Activated T-helper 17 cell treated with anti-CD3 and anti-CD28 coated beads, Interleukin-2, amount 50 U/mL, for 72 hours (primary cell): ENCODE measurements at regions not wholly inside any gene's neighbourhood (a gene's known extent, or its start where the extent isn't known, plus 50 kb on each side); places are given as distances from the start of the nearest gene placed in this dataset.
A peak's percentile ranks its signal among the peaks of the same experiment; 100 is the strongest.

Source experiments
- ATAC-seq: fragments of 150-1000 bp; cut with Tn5 transposase; replicated peaks from 2 replicates; pipeline ENCODE4 v1.10.0; 2021; ENCODE audit warnings: mild to moderate bottlenecking, moderate library complexity
- H3K27ac Mint-ChIP-seq: one replicate; pipeline ENCODE4 v1.8.0; 2022; ENCODE audit warnings: mixed read lengths
- H3K27me3 Mint-ChIP-seq: one replicate; pipeline ENCODE4 v1.8.0; 2022; ENCODE audit warnings: mixed read lengths
- H3K36me3 Mint-ChIP-seq: one replicate; pipeline ENCODE4 v1.8.0; 2022; ENCODE audit warnings: low read depth, mild to moderate bottlenecking, mixed read lengths
- H3K4me1 Mint-ChIP-seq: one replicate; pipeline ENCODE4 v1.8.0; 2022; ENCODE audit warnings: mixed read lengths
- H3K4me3 Mint-ChIP-seq: one replicate; pipeline ENCODE4 v1.8.0; 2022; ENCODE audit warnings: mild to moderate bottlenecking, mixed read lengths
- H3K9me3 Mint-ChIP-seq: one replicate; pipeline ENCODE4 v1.8.0; 2022; ENCODE audit warnings: mixed read lengths

DNA sequence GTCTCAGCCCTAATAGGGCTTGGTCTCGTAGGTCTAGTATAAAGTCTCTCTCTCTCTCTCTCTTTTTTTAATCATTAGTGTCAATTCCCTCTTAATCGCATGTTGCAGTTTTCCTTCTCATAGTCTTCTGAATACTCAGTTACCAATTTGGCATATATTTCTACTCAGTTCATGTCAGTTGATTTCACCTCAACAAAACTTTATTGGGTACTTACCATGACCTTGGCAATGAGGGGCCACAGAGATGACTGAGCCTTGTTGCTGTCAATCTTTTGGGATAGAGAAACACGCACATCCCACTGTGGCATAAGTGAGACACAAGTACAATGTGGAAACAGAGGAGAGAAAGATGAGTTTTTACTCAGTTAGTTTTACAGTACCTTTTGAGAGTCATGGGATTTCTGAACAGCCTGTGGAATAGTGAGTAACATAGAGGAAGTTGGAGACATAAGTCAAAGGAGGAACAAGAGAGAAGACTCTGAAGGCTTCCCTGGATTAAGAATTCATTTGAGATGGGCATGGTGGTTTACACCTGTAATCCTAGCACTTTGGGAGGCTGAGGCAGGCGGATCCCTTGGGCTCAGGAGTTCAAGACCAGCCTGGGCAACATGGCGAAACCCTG, 150.2 kb upstream of the CBLB start:
- H3K9me3 Mint-ChIP-seq, result peaks cover 4% of the 10 kb centered on the region
- H3K4me1 Mint-ChIP-seq, result peaks cover 10% of the 10 kb centered on the region
- no peak overlapping the region for H3K27ac Mint-ChIP-seq
- no peaks in the 10 kb centered on the region for H3K36me3 Mint-ChIP-seq
- H3K4me3 Mint-ChIP-seq, result no peak overlapping the region
- no peak for ATAC-seq
- no peaks in the 10 kb centered on the region for H3K27me3 Mint-ChIP-seq

DNA sequence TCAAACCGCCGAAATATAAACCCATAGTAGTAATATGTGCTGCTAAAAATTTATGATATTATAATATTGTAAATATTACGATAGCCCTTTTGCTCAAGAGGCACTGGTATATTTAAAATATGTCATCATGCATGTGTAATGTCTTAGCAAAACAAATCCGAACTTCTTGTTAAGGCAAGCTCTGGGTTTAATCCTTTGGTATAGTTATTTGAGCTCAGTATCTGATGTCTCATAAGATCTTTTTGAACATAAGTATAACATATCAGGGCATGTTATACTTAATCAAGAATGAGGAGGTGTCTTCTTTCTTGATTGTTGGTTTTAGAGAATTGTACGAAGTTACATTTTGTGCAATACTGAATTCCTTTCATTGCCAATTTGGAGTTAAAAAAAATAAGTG, 154.1 kb upstream of the CBLB start:
- Mint-ChIP-seq H3K36me3 (no peaks in the 10 kb centered on the region), H3K9me3 (peaks cover 4% of the 10 kb centered on the region), H3K4me3 (no peak overlapping the region), H3K4me1 (no peaks in the 10 kb centered on the region), H3K27ac (no peak overlapping the region), H3K27me3 (no peaks in the 10 kb centered on the region)
- ATAC-seq, result no peak

GRCh38 chr3:106025151-106025722, 156.4 kb upstream of the CBLB start:
- no peak for ATAC-seq
- Mint-ChIP-seq H3K4me1 (no peaks in the 10 kb centered on the region), H3K36me3 (no peaks in the 10 kb centered on the region), H3K4me3 (no peak overlapping the region), H3K27me3 (no peaks in the 10 kb centered on the region), H3K27ac (no peak overlapping the region), H3K9me3 (no peaks in the 10 kb centered on the region)

DNA sequence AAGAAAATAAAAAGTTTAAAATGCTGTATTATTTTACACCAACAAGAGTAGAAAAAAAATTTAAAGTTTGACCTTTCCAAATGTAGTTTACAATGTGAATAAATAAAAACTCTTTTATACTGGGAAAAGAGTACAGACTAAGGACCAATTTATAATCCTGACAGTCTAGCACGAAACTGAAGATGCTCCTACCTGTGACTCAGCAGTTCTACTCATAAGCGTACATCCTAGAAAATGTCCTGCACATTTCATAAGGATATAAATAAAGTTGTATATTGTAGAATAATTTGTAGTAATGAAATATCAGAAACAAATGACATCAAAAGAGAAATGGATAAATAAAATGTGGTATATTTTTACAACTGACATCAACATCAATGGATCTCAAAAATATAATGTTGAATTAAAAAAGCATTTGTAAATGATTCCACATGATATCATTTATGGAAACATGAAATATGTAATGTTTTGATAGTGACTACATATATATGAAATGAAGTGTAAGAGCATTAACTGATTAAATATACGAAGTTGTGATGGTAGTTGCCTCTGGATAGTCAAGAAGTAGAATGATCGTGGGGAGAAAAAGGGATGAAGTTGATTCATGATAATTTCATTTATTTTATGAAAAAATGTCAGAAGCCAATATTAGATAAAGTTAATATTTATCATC, 161.3 kb upstream of the CBLB start:
- no peaks in the 10 kb centered on the region for H3K27me3 Mint-ChIP-seq
- ATAC-seq, result no peak
- no peaks in the 10 kb centered on the region for H3K36me3 Mint-ChIP-seq

GRCh38 chr3:106030627-106030963, 161.8 kb upstream of the CBLB start:
- H3K4me1 Mint-ChIP-seq, result no peaks in the 10 kb centered on the region
- ATAC-seq, result no peak
- H3K27ac Mint-ChIP-seq, result no peak overlapping the region
- H3K4me3 Mint-ChIP-seq, result no peak overlapping the region
- H3K9me3 Mint-ChIP-seq, result no peaks in the 10 kb centered on the region
- H3K27me3 Mint-ChIP-seq, result no peaks in the 10 kb centered on the region
- H3K36me3 Mint-ChIP-seq, result no peaks in the 10 kb centered on the region

More for the DNA sequence above, 161.3 kb upstream of the CBLB start:
- Mint-ChIP-seq H3K4me1 (no peaks in the 10 kb centered on the region), H3K4me3 (no peak overlapping the region), H3K27ac (no peak overlapping the region), H3K9me3 (no peaks in the 10 kb centered on the region)

- H3K27me3 Mint-ChIP-seq, result no peaks in the 10 kb centered on the region
- H3K4me1 Mint-ChIP-seq, result no peaks in the 10 kb centered on the region
- no peak overlapping the region for H3K4me3 Mint-ChIP-seq
- no peak overlapping the region for H3K27ac Mint-ChIP-seq
- ATAC-seq, result no peak
- H3K36me3 Mint-ChIP-seq, result no peaks in the 10 kb centered on the region
- H3K9me3 Mint-ChIP-seq, result no peaks in the 10 kb centered on the region
Observed at GRCh38 chr3:106032479-106032878, 163.7 kb upstream of the CBLB start.

- Mint-ChIP-seq H3K27ac (no peak overlapping the region), H3K27me3 (no peaks in the 10 kb centered on the region), H3K4me3 (no peak overlapping the region), H3K4me1 (no peaks in the 10 kb centered on the region), H3K9me3 (no peaks in the 10 kb centered on the region), H3K36me3 (no peaks in the 10 kb centered on the region)
- no peak for ATAC-seq
Observed at GRCh38 chr3:106033654-106034053, 164.8 kb upstream of the CBLB start.

- no peaks in the 10 kb centered on the region for H3K9me3 Mint-ChIP-seq
- ATAC-seq, result no peak
- H3K4me1 Mint-ChIP-seq, result no peaks in the 10 kb centered on the region
- no peaks in the 10 kb centered on the region for H3K27me3 Mint-ChIP-seq
- H3K4me3 Mint-ChIP-seq, result no peak overlapping the region
- no peak overlapping the region for H3K27ac Mint-ChIP-seq
- no peaks in the 10 kb centered on the region for H3K36me3 Mint-ChIP-seq
Observed at GRCh38 chr3:106034313-106034712, 165.5 kb upstream of the CBLB start.

- no peaks in the 10 kb centered on the region for H3K36me3 Mint-ChIP-seq
- H3K4me1 Mint-ChIP-seq, result peaks cover 7% of the 10 kb centered on the region
- no peaks in the 10 kb centered on the region for H3K27me3 Mint-ChIP-seq
- H3K27ac Mint-ChIP-seq, result no peak overlapping the region
- H3K9me3 Mint-ChIP-seq, result no peaks in the 10 kb centered on the region
- no peak for ATAC-seq
- no peak overlapping the region for H3K4me3 Mint-ChIP-seq
Observed at GRCh38 chr3:106035619-106036018, 166.8 kb upstream of the CBLB start.

DNA sequence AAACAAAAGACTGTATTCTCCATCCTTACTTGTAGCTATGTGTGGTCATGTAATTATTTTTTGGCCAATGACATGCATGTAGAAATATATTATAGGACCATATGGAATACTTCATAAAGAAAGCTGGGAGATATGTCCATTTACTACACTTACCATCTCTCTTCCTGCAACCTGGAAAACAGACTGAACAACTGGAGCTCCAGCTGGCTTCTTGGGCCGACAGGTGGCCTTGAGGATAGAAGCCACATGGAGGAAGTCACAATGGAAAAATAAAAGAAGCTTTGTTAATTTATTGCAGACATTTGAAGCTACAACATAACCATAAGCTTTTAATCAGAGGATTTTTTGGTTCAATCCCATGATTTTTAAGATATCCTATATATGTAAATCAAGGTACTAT, 167.9 kb upstream of the CBLB start:
- Mint-ChIP-seq H3K4me3 (no peak overlapping the region), H3K36me3 (no peaks in the 10 kb centered on the region), H3K9me3 (no peaks in the 10 kb centered on the region), H3K27ac (no peak overlapping the region), H3K4me1 (peaks cover 7% of the 10 kb centered on the region), H3K27me3 (no peaks in the 10 kb centered on the region)
- ATAC-seq, result no peak

- no peak for ATAC-seq
- Mint-ChIP-seq H3K27ac (no peak overlapping the region), H3K9me3 (peaks cover 8% of the 10 kb centered on the region), H3K36me3 (no peaks in the 10 kb centered on the region), H3K4me3 (no peak overlapping the region), H3K27me3 (no peaks in the 10 kb centered on the region), H3K4me1 (peaks cover 6% of the 10 kb centered on the region)
Observed at GRCh38 chr3:106047221-106047620, 178.4 kb upstream of the CBLB start.

DNA sequence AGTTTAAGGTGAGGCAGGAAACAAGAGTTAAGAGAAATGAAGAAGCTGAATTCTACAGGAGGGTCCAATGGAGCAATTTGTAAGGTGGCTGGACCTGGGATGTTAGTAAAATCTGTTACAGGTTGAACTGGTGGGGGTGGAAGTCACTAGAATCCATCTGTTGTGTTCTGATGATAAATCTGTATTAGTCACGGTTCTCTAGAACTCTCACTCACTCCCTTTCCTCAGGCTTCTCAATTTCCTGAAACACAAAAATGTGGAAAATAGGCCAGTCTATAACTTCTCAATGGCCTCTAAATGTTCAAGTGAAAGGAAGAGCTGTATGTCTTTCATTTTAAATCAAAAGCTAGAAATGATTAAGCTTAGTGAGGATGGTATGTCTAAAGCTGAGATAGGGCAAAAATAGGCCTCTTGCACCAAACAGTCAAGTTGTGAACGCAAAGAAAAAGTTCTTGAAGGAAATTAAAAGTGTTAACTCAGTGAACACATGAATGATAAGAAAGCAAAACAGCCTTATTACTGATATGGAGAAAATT, 180.2 kb upstream of the CBLB start:
- H3K36me3 Mint-ChIP-seq, result no peaks in the 10 kb centered on the region
- peak; percentile 34 for ATAC-seq
- H3K9me3 Mint-ChIP-seq, result peaks cover 8% of the 10 kb centered on the region
- no peaks in the 10 kb centered on the region for H3K27me3 Mint-ChIP-seq
- peaks cover 6% of the 10 kb centered on the region for H3K4me1 Mint-ChIP-seq
- peak overlapping the region; percentile 14 for H3K4me3 Mint-ChIP-seq
- no peak overlapping the region for H3K27ac Mint-ChIP-seq

DNA sequence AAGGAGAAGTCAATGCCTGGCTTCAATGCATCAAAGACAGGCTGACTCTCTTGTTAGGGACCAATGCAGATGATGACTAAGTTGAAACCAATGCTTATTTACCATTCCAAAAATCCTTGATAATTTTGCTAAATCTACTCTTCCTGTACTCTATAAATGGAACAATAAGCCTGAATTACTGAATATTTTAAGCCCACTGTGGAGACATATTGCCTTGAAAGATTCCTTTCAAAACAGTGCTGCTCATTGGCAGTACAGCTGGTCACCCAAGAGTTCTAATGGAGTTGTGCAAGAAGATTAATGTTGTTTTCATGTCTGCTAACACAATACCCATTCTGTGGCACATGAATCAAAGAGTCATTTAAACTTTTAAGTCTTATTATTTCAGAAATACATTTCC, 181.0 kb upstream of the CBLB start:
- no peak overlapping the region for H3K27ac Mint-ChIP-seq
- no peak for ATAC-seq

GRCh38 chr3:106056931-106057330, 188.1 kb upstream of the CBLB start:
- H3K4me1 Mint-ChIP-seq, result peaks cover 4% of the 10 kb centered on the region

More for the DNA sequence above, 181.0 kb upstream of the CBLB start:
- Mint-ChIP-seq H3K4me1 (peaks cover 6% of the 10 kb centered on the region), H3K9me3 (peaks cover 8% of the 10 kb centered on the region), H3K27me3 (no peaks in the 10 kb centered on the region), H3K4me3 (no peak overlapping the region), H3K36me3 (no peaks in the 10 kb centered on the region)

GRCh38 chr3:106058475-106058874, 189.7 kb upstream of the CBLB start:
- Mint-ChIP-seq H3K4me3 (no peak overlapping the region), H3K9me3 (no peaks in the 10 kb centered on the region), H3K27me3 (no peaks in the 10 kb centered on the region), H3K27ac (no peak overlapping the region), H3K36me3 (no peaks in the 10 kb centered on the region), H3K4me1 (peaks cover 4% of the 10 kb centered on the region)
- ATAC-seq, result no peak

More at GRCh38 chr3:106056931-106057330, 188.1 kb upstream of the CBLB start:
- Mint-ChIP-seq H3K9me3 (no peaks in the 10 kb centered on the region), H3K4me3 (no peak overlapping the region), H3K36me3 (no peaks in the 10 kb centered on the region), H3K27ac (no peak overlapping the region), H3K27me3 (no peaks in the 10 kb centered on the region)
- ATAC-seq, result no peak
